ENCODE measurements at regions not wholly inside any gene's neighbourhood (a gene's known extent, or its start where the extent isn't known, plus 50 kb on each side); places are given as distances from the start of the nearest gene placed in this dataset.

DNA sequence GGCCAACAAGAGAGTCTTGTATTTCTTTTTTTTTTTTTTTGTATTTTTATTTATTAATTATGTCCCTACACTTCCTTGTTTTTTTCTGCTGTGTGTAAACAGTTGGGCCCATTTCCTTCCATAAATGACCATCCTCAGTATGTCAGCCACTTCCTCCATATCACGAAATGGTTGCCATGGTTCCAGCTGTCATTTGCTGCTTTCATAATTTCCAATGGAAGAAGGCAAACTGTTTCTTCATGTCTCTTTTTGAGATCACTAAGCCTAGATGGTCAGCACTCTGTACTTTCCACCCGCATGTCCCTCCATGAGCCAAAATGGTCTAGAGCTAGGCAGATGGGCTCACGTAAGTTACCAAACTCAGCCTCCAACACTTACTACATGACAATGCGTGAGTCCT, 133.5 kb upstream of the FOXF1 start:
- FAIRE-seq (no peak), DNase-seq (ENCODE audit: low read depth in 1 of 2, low spot score in 1 of 2) (no peak), ATAC-seq (no peak)
- TF ChIP-seq EHMT2 (IDR thresholded peaks at IDR 0.05; ENCODE audit: low read depth) (no peak), FOXS1 (CRISPR knock-in tag; IDR thresholded peaks at IDR 0.05) (no peak), HOXA7 (CRISPR knock-in tag; IDR thresholded peaks at IDR 0.05) (no peak), PHF8 (IDR thresholded peaks at IDR 0.05; ENCODE audit: borderline replicate concordance, low read depth) (no peak), GATA3 (IDR thresholded peaks at IDR 0.05; ENCODE audit: borderline replicate concordance) (no peak), BCL3 (IDR thresholded peaks at IDR 0.05) (no peak), ZSCAN20 (CRISPR knock-in tag; IDR thresholded peaks at IDR 0.05) (no peak), MAZ (IDR thresholded peaks at IDR 0.05; ENCODE audit: borderline replicate concordance, low read depth, low read length) (no peak), RARB (CRISPR knock-in tag; IDR thresholded peaks at IDR 0.05) (no peak), E2F6 (IDR thresholded peaks at IDR 0.05; ENCODE audit: borderline replicate concordance, low read depth) (no peak), PBX3 (IDR thresholded peaks at IDR 0.05) (no peak)
- TF ChIP-seq, protein P1, sequence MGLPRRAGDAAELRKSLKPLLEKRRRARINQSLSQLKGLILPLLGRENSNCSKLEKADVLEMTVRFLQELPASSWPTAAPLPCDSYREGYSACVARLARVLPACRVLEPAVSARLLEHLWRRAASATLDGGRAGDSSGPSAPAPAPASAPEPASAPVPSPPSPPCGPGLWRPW (IDR thresholded peaks at IDR 0.05): no peak
- TF ChIP-seq, protein P2, sequence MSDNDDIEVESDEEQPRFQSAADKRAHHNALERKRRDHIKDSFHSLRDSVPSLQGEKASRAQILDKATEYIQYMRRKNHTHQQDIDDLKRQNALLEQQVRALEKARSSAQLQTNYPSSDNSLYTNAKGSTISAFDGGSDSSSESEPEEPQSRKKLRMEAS (IDR thresholded peaks at IDR 0.05): no peak
- Histone ChIP-seq H3K4me2 (no peak overlapping the region), H3K9me3 (peaks cover 20% of the 10 kb centered on the region), H3K4me1 (no peaks in the 10 kb centered on the region), H3K27ac (no peak overlapping the region), H3K4me3 (no peak overlapping the region)
- ChIA-PET CTCF (interaction anchor here (1.0 kb wide), 1 partner anchor 11 kb away, joined by 3 read pairs; no protein-coding TSS in a partner anchor), POLR2A (no interaction called here)
- WGBS (ENCODE audit: missing lambda C conversion rate): 65% methylated on average over 4 of the region's 4 CpGs

GRCh38 chr16:86377251-86378022, 132.9 kb upstream of the FOXF1 start:
- no peak for TF ChIP-seq CEBPB (IDR thresholded peaks at IDR 0.05)
- TF ChIP-seq FOSB (CRISPR knock-in tag; IDR thresholded peaks at IDR 0.05): no peak
- TF ChIP-seq, protein P1 (IDR thresholded peaks at IDR 0.05): no peak
- WGBS (ENCODE audit: missing lambda C conversion rate): 44% methylated on average over 18 of the region's 27 CpGs
- FAIRE-seq: no peak
- Histone ChIP-seq H3K4me2 (no peak overlapping the region), H3K4me1 (no peaks in the 10 kb centered on the region), H3K27ac (no peak overlapping the region), H3K9me3 (peaks cover 20% of the 10 kb centered on the region), H3K4me3 (no peak overlapping the region)
- DNase-seq (ENCODE audit: low read depth in 1 of 2, low spot score in 1 of 2): no peak
- CTCF ChIA-PET: no interaction called here
- POLR2A ChIA-PET: no interaction called here
- ATAC-seq: no peak

DNA sequence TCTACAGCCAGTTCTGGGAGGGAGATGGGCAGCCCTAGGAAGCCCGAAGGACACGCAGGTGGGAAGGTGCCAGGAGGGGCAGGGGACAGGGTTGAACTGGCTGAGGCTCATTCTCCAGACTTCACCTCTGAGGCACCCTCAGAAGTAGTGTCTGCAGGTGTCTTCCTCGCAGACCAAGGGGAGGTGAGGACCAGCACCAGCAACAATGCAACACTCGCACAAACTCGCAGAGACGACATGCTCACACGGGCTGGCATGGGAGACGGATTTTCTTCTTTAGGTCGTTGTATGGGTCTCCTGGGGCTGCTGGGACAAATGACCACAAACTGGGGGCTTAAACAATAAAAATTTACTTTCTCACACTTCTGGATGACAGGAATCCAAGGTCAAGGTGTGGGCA, 132.2 kb upstream of the FOXF1 start:
- H3K4me3 ChIP-seq: no peak overlapping the region
- no peak for FAIRE-seq
- no peak overlapping the region for H3K4me2 ChIP-seq
- no peak for TF ChIP-seq EHMT2 (IDR thresholded peaks at IDR 0.05; ENCODE audit: low read depth)
- no peak for TF ChIP-seq NFE2L2 (conservative IDR thresholded peaks at IDR 0.05; ENCODE audit: low read length)
- TF ChIP-seq EP300 (IDR thresholded peaks at IDR 0.05): no peak
- TF ChIP-seq RAD21 (conservative IDR thresholded peaks at IDR 0.05 in 1 of 2, IDR thresholded peaks at IDR 0.05 in 1 of 2): no peak
- no peak for TF ChIP-seq HEYL (CRISPR knock-in tag; IDR thresholded peaks at IDR 0.05)
- no peak for TF ChIP-seq POLR2A (IDR thresholded peaks at IDR 0.05; ENCODE audit: low read length)
- no peak for TF ChIP-seq MAFK (IDR thresholded peaks at IDR 0.05; ENCODE audit: partially characterized antibody)
- no peak for TF ChIP-seq ZFP36 (IDR thresholded peaks at IDR 0.05; ENCODE audit: borderline replicate concordance, partially characterized antibody)
- TF ChIP-seq REST (IDR thresholded peaks at IDR 0.05): no peak
- no peak for TF ChIP-seq PHF8 (IDR thresholded peaks at IDR 0.05; ENCODE audit: borderline replicate concordance, low read depth)
- no peak for TF ChIP-seq FOXS1 (CRISPR knock-in tag; IDR thresholded peaks at IDR 0.05)
- TF ChIP-seq RCOR1 (IDR thresholded peaks at IDR 0.05; ENCODE audit: low read depth, low read length): no peak
- TF ChIP-seq JUN (IDR thresholded peaks at IDR 0.05): no peak
- H3K4me1 ChIP-seq: no peaks in the 10 kb centered on the region
- H3K9me3 ChIP-seq: peaks cover 17% of the 10 kb centered on the region
- POLR2A ChIA-PET: no interaction called here
- CTCF ChIA-PET: no interaction called here
- DNase-seq (ENCODE audit: low read depth in 1 of 2, low spot score in 1 of 2): no peak
- WGBS (ENCODE audit: missing lambda C conversion rate): 67% methylated on average over 9 of the region's 9 CpGs
- H3K27ac ChIP-seq: no peak overlapping the region
- no peak for ATAC-seq

Measured in A549 (cell line).